ENCODE measurements at regions not wholly inside any gene's neighbourhood (a gene's known extent, or its start where the extent isn't known, plus 50 kb on each side); places are given as distances from the start of the nearest gene placed in this dataset.
"Not testable (repeated sequence)": the region's sequence is repeated elsewhere in the genome, so short reads cannot be mapped to it uniquely, and the experiment has no call there.

GRCh38 chr12:75754698-75755097 is 243.3 kb upstream of the KRR1 start:
- ATAC-seq (no peak), DNase-seq (no peak)
- intact Hi-C loops (cut with DNase I) = no loop called here
- Histone ChIP-seq H3K27me3 (no peaks in the 10 kb centered on the region), H3K4me3 (no peak overlapping the region), H3K36me3 (replicated peaks in 1 of 2; ENCODE audit: insufficient read depth in 1 of 2, low read depth in 2 of 2) (no peaks in the 10 kb centered on the region), H3K27ac (no peak overlapping the region), H3K9me3 (no peaks in the 10 kb centered on the region), H3K4me1 (peaks cover 16% of the 10 kb centered on the region)
- no peak for TF ChIP-seq POLR2A (IDR thresholded peaks at IDR 0.05)
- TF ChIP-seq CTCF (IDR thresholded peaks at IDR 0.05) = no peak

- ATAC-seq (no peak), DNase-seq (no peak)
- TF ChIP-seq CTCF (IDR thresholded peaks at IDR 0.05) (no peak), POLR2A (IDR thresholded peaks at IDR 0.05) (no peak)
- intact Hi-C loops (cut with DNase I) = no loop called here
- 84 to 88% methylated on average over 1 of the region's 1 CpG for WGBS, 2 donors
- H3K27ac ChIP-seq = no peak overlapping the region
- no peak overlapping the region for H3K4me3 ChIP-seq
- no peaks in the 10 kb centered on the region for H3K9me3 ChIP-seq
- peaks cover 16% of the 10 kb centered on the region for H3K4me1 ChIP-seq
- H3K36me3 ChIP-seq (replicated peaks in 1 of 2; ENCODE audit: insufficient read depth in 1 of 2, low read depth in 2 of 2) = no peaks in the 10 kb centered on the region
- no peaks in the 10 kb centered on the region for H3K27me3 ChIP-seq
Measured at GRCh38 chr12:75754141-75754540, 242.7 kb upstream of the KRR1 start.

GRCh38 chr12:75751769-75752471 is 240.5 kb upstream of the KRR1 start:
- Histone ChIP-seq H3K4me3 (no peak overlapping the region), H3K36me3 (replicated peaks in 1 of 2; ENCODE audit: insufficient read depth in 1 of 2, low read depth in 2 of 2) (no peaks in the 10 kb centered on the region), H3K9me3 (no peaks in the 10 kb centered on the region), H3K27me3 (no peaks in the 10 kb centered on the region), H3K4me1 (peaks cover 16% of the 10 kb centered on the region), H3K27ac (no peak overlapping the region)
- DNase-seq (no peak), ATAC-seq (no peak)
- 76 to 81% methylated on average over 4 of the region's 4 CpGs for WGBS, 2 donors
- TF ChIP-seq POLR2A (IDR thresholded peaks at IDR 0.05) (no peak), CTCF (IDR thresholded peaks at IDR 0.05) (no peak)
- intact Hi-C loops (cut with DNase I) = no loop called here

- DNase-seq (no peak), ATAC-seq (no peak)
- Histone ChIP-seq H3K4me3 (no peak overlapping the region), H3K27ac (peak overlapping the region in 1 of 4 donors; percentile 25), H3K27me3 (no peaks in the 10 kb centered on the region), H3K36me3 (replicated peaks in 1 of 2; ENCODE audit: insufficient read depth in 1 of 2, low read depth in 2 of 2) (no peaks in the 10 kb centered on the region), H3K4me1 (peaks cover 16% of the 10 kb centered on the region), H3K9me3 (no peaks in the 10 kb centered on the region)
- WGBS, 2 donors = 50 to 51% methylated on average over 4 of the region's 4 CpGs
- TF ChIP-seq CTCF (IDR thresholded peaks at IDR 0.05) (no peak), POLR2A (IDR thresholded peaks at IDR 0.05) (no peak)
- intact Hi-C loops (cut with DNase I) = no loop called here
Measured at GRCh38 chr12:75750716-75751306, 239.4 kb upstream of the KRR1 start.

- H3K4me1 ChIP-seq = peaks cover 24% of the 10 kb centered on the region
- H3K36me3 ChIP-seq (replicated peaks in 1 of 2; ENCODE audit: insufficient read depth in 1 of 2, low read depth in 2 of 2); H3K27me3 ChIP-seq; H3K9me3 ChIP-seq; H3K4me3 ChIP-seq; H3K27ac ChIP-seq; ATAC-seq; intact Hi-C loops (cut with DNase I); DNase-seq: not testable (repeated sequence)
- 96 to 97% methylated on average over 3 of the region's 3 CpGs for WGBS, 2 donors
Measured at GRCh38 chr12:75748990-75749389, 237.6 kb upstream of the KRR1 start.

Measured in body of pancreas (tissue), 4 donors.